ENCODE measurements at regions not wholly inside any gene's neighbourhood (a gene's known extent, or its start where the extent isn't known, plus 50 kb on each side); places are given as distances from the start of the nearest gene placed in this dataset.

DNA sequence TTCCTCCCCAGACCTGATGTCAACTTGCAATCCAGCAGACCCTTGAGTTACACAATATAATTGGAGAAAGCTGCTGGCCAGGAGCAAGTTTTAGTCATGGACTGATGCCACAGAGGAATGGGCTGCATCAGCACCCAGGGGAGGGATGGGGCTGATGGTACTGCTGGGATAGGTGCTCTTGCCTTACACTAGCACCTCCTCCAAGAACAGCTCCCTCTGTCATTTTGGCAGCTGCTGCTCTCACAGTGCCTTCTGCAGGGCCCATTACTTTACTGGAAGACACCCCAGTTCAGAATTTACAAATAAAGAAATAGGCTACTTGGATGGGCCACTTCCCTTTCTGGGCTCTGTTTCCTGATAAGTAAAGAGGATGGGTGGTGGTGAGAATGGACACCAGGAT, 85.3 kb upstream of the RORA start:
- ATAC-seq (ENCODE audit: insufficient read depth, low read depth) = no peak
- H3K4me2 ChIP-seq (ENCODE audit: insufficient read depth, low read length) = no peak overlapping the region
- H3K4me1 ChIP-seq (ENCODE audit: insufficient read depth, low read length) = no peaks in the 10 kb centered on the region
- no peak for DNase-seq
- H2AFZ ChIP-seq (ENCODE audit: low read depth, low read length) = no peak overlapping the region
- no peaks in the 10 kb centered on the region for H3K79me2 ChIP-seq (ENCODE audit: insufficient read depth, low read length)
- no peaks in the 10 kb centered on the region for H3K9me3 ChIP-seq (ENCODE audit: insufficient read depth, low read length, severe bottlenecking)
- H3K27me3 ChIP-seq (ENCODE audit: insufficient read depth, low read length, poor library complexity) = no peaks in the 10 kb centered on the region
- H3K4me3 ChIP-seq (ENCODE audit: low read depth in 1 of 2, low read length in 2 of 2) = no peak overlapping the region
- no peak overlapping the region for H3K27ac ChIP-seq (ENCODE audit: low read length)
- H4K20me1 ChIP-seq (ENCODE audit: insufficient read depth, low read length) = no peaks in the 10 kb centered on the region
- no peaks in the 10 kb centered on the region for H3K36me3 ChIP-seq (ENCODE audit: insufficient read depth, low read length)
- no peak overlapping the region for H3K9ac ChIP-seq (ENCODE audit: low read depth, low read length)
- TF ChIP-seq EZH2 (IDR thresholded peaks at IDR 0.05; ENCODE audit: borderline replicate concordance, low read depth, low read length, severe bottlenecking) (no peak), CTCF (IDR thresholded peaks at IDR 0.05; ENCODE audit: borderline replicate concordance, extremely low read depth, low read length, poor library complexity, severe bottlenecking) (no peak)

DNA sequence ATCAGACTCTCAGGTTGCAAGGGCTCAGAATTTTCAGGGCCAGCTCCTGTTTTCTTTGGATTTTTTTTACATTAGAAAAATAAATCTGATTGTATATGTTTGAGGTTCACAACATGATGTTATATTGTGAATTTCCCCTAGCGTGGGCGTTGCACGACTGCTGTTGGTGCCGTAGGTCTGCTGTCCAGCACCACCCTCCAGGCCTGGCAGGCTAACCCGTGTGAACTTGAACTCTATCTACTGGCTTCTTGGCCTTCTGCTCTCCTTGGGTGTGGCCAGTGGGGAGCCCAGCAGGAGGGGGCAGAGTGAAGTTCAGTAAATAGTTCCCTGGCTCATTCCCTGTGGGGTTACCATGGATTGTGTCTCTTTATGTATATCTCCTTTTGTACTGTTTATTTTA, 80.5 kb upstream of the RORA start:
- DNase-seq = no peak
- Histone ChIP-seq H3K4me1 (ENCODE audit: insufficient read depth, low read length) (no peaks in the 10 kb centered on the region), H3K9ac (ENCODE audit: low read depth, low read length) (no peak overlapping the region), H3K4me2 (ENCODE audit: insufficient read depth, low read length) (no peak overlapping the region), H3K27ac (ENCODE audit: low read length) (no peak overlapping the region), H4K20me1 (ENCODE audit: insufficient read depth, low read length) (no peaks in the 10 kb centered on the region), H3K27me3 (ENCODE audit: insufficient read depth, low read length, poor library complexity) (no peaks in the 10 kb centered on the region), H2AFZ (ENCODE audit: low read depth, low read length) (no peak overlapping the region), H3K79me2 (ENCODE audit: insufficient read depth, low read length) (no peaks in the 10 kb centered on the region), H3K9me3 (ENCODE audit: insufficient read depth, low read length, severe bottlenecking) (no peaks in the 10 kb centered on the region), H3K36me3 (ENCODE audit: insufficient read depth, low read length) (no peaks in the 10 kb centered on the region), H3K4me3 (ENCODE audit: low read depth in 1 of 2, low read length in 2 of 2) (no peak overlapping the region)
- no peak for ATAC-seq (ENCODE audit: insufficient read depth, low read depth)
- TF ChIP-seq EZH2 (IDR thresholded peaks at IDR 0.05; ENCODE audit: borderline replicate concordance, low read depth, low read length, severe bottlenecking) = no peak
- no peak for TF ChIP-seq CTCF (IDR thresholded peaks at IDR 0.05; ENCODE audit: borderline replicate concordance, extremely low read depth, low read length, poor library complexity, severe bottlenecking)

DNA sequence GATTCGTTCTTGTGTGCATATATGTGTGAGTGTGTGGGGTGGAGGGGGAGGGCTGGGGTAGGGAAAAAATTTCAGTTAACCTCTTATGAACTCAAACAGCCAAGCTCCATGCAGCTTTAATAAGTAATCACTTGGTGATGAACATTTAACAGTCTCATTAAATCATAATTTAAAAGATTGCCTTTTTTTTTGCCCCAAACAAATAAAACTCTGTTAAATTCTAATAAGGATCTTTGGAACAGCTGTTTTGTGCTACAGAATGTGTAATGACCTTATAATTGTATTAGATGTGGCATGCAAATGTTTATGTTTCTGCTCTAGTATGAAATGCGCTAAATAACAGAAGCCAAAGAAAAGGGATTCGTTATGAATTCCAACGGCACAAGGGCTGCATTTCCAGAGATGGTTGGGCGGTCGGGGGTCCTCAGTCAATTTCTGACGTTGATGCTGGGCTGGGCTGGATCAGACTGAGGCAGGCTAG, 80.0 kb upstream of the RORA start:
- Histone ChIP-seq H2AFZ (ENCODE audit: low read depth, low read length) (no peak overlapping the region), H3K9ac (ENCODE audit: low read depth, low read length) (no peak overlapping the region), H3K4me2 (ENCODE audit: insufficient read depth, low read length) (no peak overlapping the region), H3K4me3 (ENCODE audit: low read depth in 1 of 2, low read length in 2 of 2) (no peak overlapping the region), H3K27ac (ENCODE audit: low read length) (no peak overlapping the region), H3K9me3 (ENCODE audit: insufficient read depth, low read length, severe bottlenecking) (no peaks in the 10 kb centered on the region), H3K36me3 (ENCODE audit: insufficient read depth, low read length) (no peaks in the 10 kb centered on the region), H3K4me1 (ENCODE audit: insufficient read depth, low read length) (no peaks in the 10 kb centered on the region), H3K79me2 (ENCODE audit: insufficient read depth, low read length) (no peaks in the 10 kb centered on the region), H3K27me3 (ENCODE audit: insufficient read depth, low read length, poor library complexity) (no peaks in the 10 kb centered on the region), H4K20me1 (ENCODE audit: insufficient read depth, low read length) (no peaks in the 10 kb centered on the region)
- DNase-seq (no peak), ATAC-seq (ENCODE audit: insufficient read depth, low read depth) (no peak)
- TF ChIP-seq CTCF (IDR thresholded peaks at IDR 0.05; ENCODE audit: borderline replicate concordance, extremely low read depth, low read length, poor library complexity, severe bottlenecking) (no peak), EZH2 (IDR thresholded peaks at IDR 0.05; ENCODE audit: borderline replicate concordance, low read depth, low read length, severe bottlenecking) (no peak)

DNA sequence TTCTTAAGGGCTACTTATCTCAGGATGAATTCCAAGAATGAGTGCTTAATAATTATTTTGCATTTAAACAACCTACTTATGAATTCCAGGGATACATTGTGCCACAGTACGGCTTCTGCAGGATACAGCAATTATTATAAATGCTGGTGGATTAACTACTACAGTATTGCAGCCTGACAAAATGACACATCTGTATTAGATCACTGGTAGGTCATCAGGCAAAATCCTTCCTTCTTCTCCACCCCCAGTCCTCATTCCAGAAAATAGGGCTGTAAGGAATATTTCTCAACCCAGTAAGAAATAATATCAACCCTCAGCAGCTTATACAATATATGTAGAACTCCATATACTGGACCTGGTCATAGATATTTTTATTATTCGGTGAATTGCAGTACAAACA, 79.3 kb upstream of the RORA start:
- no peak overlapping the region for H3K4me2 ChIP-seq (ENCODE audit: insufficient read depth, low read length)
- no peak overlapping the region for H3K27ac ChIP-seq (ENCODE audit: low read length)
- no peaks in the 10 kb centered on the region for H3K36me3 ChIP-seq (ENCODE audit: insufficient read depth, low read length)
- H3K79me2 ChIP-seq (ENCODE audit: insufficient read depth, low read length) = no peaks in the 10 kb centered on the region
- ATAC-seq (ENCODE audit: insufficient read depth, low read depth) (no peak), DNase-seq (no peak)
- H3K9ac ChIP-seq (ENCODE audit: low read depth, low read length) = no peak overlapping the region
- H3K9me3 ChIP-seq (ENCODE audit: insufficient read depth, low read length, severe bottlenecking) = no peaks in the 10 kb centered on the region
- no peaks in the 10 kb centered on the region for H3K27me3 ChIP-seq (ENCODE audit: insufficient read depth, low read length, poor library complexity)
- TF ChIP-seq CTCF (IDR thresholded peaks at IDR 0.05; ENCODE audit: borderline replicate concordance, extremely low read depth, low read length, poor library complexity, severe bottlenecking) (no peak), EZH2 (IDR thresholded peaks at IDR 0.05; ENCODE audit: borderline replicate concordance, low read depth, low read length, severe bottlenecking) (no peak)
- H2AFZ ChIP-seq (ENCODE audit: low read depth, low read length) = no peak overlapping the region
- no peak overlapping the region for H3K4me3 ChIP-seq (ENCODE audit: low read depth in 1 of 2, low read length in 2 of 2)
- H3K4me1 ChIP-seq (ENCODE audit: insufficient read depth, low read length) = no peaks in the 10 kb centered on the region
- no peaks in the 10 kb centered on the region for H4K20me1 ChIP-seq (ENCODE audit: insufficient read depth, low read length)
